GM12878 (cell line): ENCODE measurements at regions not wholly inside any gene's neighbourhood (a gene's known extent, or its start where the extent isn't known, plus 50 kb on each side); places are given as distances from the start of the nearest gene placed in this dataset. TPM values are rescaled to one million over a fixed set of nuclear protein-coding genes. Genes with fewer than 3 reads are reported as not detected.

Experiments used
- ATAC-seq: fragments of 200-7000 bp; cut with Tn5 transposase; 3 replicates; pipeline ENCODE4 v1.9.1; 2020; ENCODE audit warnings: mild to moderate bottlenecking, moderate library complexity
- BruUV-seq: library from RNA; stranded (reverse); fragments of 400-500 nt; replicated peaks from 2 replicates; lab custom pipeline; 2021; lab: Mats Ljungman, UMichigan
- CTCF ChIA-PET: fragments of 300-600 bp; sonication (Branson Sonifier 250); formaldehyde crosslinking; extraction: SDS; loops from one replicate; lab custom pipeline; 2021; ENCODE audit warnings: inconsistent platforms; lab: Yijun Ruan, JAX
- POLR2A ChIA-PET: fragments of 350-600 bp; formaldehyde crosslinking; extraction: SDS; loops from one replicate; lab custom pipeline; 2021; ENCODE audit warnings: inconsistent platforms; lab: Charles Lee
- RAD21 ChIA-PET: fragments of 300-600 bp; sonication (Branson Sonifier 250); formaldehyde crosslinking; loops from one replicate; lab custom pipeline; 2023; ENCODE audit warnings: antibody characterized with exemption; ENCODE audit not compliant: unreplicated experiment; lab: Charles Lee
- SMC1A ChIA-PET: fragments of 300-600 bp; sonication (Branson Sonifier 250); formaldehyde crosslinking; loops from one replicate; lab custom pipeline; 2023; ENCODE audit not compliant: unreplicated experiment, uncharacterized antibody; lab: Charles Lee
- DNase-seq: peaks from one replicate; pipeline ENCODE4 v3.0.0-alpha.2; 2011; ENCODE audit warnings: low read depth, low spot score
- FAIRE-seq: peaks from 3 replicates; lab custom pipeline; 2011; peaks lifted over from hg19 to GRCh38; lab: Jason Lieb, UNC
- H2AFZ ChIP-seq: 2 replicates; pipeline ENCODE4 v1.6.0; 2011; ENCODE audit warnings: low read depth, low read length, control low read depth; ENCODE audit not compliant: control insufficient read depth
- H3K27ac ChIP-seq: 2 replicates; pipeline ENCODE4 v1.5.1; 2011; ENCODE audit warnings: control low read depth; ENCODE audit not compliant: control insufficient read depth, insufficient read depth
- H3K27me3 ChIP-seq, 2 experiments: replicated peaks in 1 of 2; 2 replicates each; pipeline versions ENCODE4 v1.6.0 to v1.6.1; 2011; ENCODE audit warnings: low read length in 1 of 2; ENCODE audit not compliant: control insufficient read depth in 2 of 2, insufficient read depth in 2 of 2
- H3K36me3 ChIP-seq, 2 experiments: 2 replicates each; pipeline ENCODE4 v1.5.1; 2011; ENCODE audit warnings: low read length in 1 of 2; ENCODE audit not compliant: control insufficient read depth in 2 of 2, insufficient read depth in 2 of 2
- H3K4me1 ChIP-seq: 2 replicates; pipeline ENCODE4 v1.6.1; 2011; ENCODE audit warnings: mild to moderate bottlenecking, low read length, moderate library complexity, mixed read lengths; ENCODE audit not compliant: control insufficient read depth, insufficient read depth
- H3K4me2 ChIP-seq: 2 replicates; pipeline ENCODE4 v1.6.0; 2011; ENCODE audit warnings: control low read depth; ENCODE audit not compliant: control insufficient read depth, insufficient read depth
- H3K4me3 ChIP-seq: fragments of 200-600 bp; sonication (generic); 2 replicates; pipeline ENCODE4 v1.5.1; 2016
- H3K79me2 ChIP-seq: 2 replicates; pipeline ENCODE4 v1.6.0; 2011; ENCODE audit warnings: low read length; ENCODE audit not compliant: control insufficient read depth, insufficient read depth
- H3K9ac ChIP-seq: 2 replicates; pipeline ENCODE4 v1.8.0; 2011; ENCODE audit warnings: low read length, control low read depth, mixed read lengths; ENCODE audit not compliant: control insufficient read depth, insufficient read depth
- H3K9me3 ChIP-seq: replicated peaks from 3 replicates; pipeline ENCODE4 v1.5.1; 2011; ENCODE audit warnings: mild to moderate bottlenecking, low read length; ENCODE audit not compliant: control insufficient read depth, insufficient read depth
- H4K20me1 ChIP-seq: 2 replicates; pipeline ENCODE4 v1.6.0; 2011; ENCODE audit not compliant: control insufficient read depth, insufficient read depth
- IRF4 ChIP-seq: IDR thresholded peaks from 2 replicates; pipeline ENCODE4 v1.6.1; 2011; ENCODE audit warnings: low read depth, low read length
- MTA2 ChIP-seq: fragments of 450-650 bp; IDR thresholded peaks from 2 replicates; pipeline ENCODE4 v1.6.1; 2016; ENCODE audit warnings: low read depth, mild to moderate bottlenecking, moderate library complexity
- MYB ChIP-seq: fragments of 150-350 bp; IDR thresholded peaks from 2 replicates; pipeline ENCODE4 v1.6.1; 2014; ENCODE audit warnings: mild to moderate bottlenecking, low read depth, low read length, borderline replicate concordance
- YBX1 ChIP-seq: fragments of 450-650 bp; IDR thresholded peaks from 2 replicates; pipeline ENCODE4 v1.6.1; 2016; ENCODE audit warnings: antibody characterized with exemption
- WGBS: methylation state at CpG from one replicate; pipeline ENCODE4 v1.1.6; 2016; ENCODE audit warnings: low lambda C conversion rate; ENCODE audit not compliant: insufficient replicate concordance, insufficient coverage; ENCODE audit errors: missing lambda C conversion rate; 5-methylcytosine and 5-hydroxymethylcytosine counted together
- in situ Hi-C: fragments of 300-500 bp; cut with MboI; formaldehyde crosslinking; loops from 9 replicates; pipeline ENCODE4 v1.14.3; 2018; ENCODE audit warnings: mixed read lengths
- intact Hi-C: fragments of 100-400 bp; cut with micrococcal nuclease; formaldehyde crosslinking; loops from one replicate; pipeline ENCODE4 v1.14.2; 2022; ENCODE audit not compliant: unreplicated experiment
- small RNA-seq: library from RNA; depleted of rRNA; stranded (forward); fragments of <200 nt; gene quantifications from one replicate; pipeline ENCODE3, GENCODE V24; 2014

DNA sequence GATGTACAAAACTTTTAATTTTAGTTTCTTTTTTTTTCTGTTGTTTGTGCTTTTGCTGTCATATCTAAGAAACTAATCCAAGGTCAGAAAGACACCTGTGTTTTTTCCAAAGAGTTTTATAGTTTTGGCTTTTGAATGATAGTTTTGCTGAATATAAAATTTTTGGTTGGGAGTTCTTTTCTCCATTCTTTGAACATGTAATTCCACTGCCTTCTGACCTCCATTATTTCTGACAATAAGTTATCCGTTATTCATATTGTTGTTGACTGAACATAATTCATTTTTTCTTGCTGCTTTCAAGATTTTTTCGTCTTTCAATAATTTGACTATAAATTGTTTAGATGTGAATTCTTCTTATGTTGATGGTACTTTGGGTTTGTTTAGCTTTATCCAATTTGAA lies 82.2 kb upstream of the SLC24A2 start (continued):
- TF ChIP-seq MYB (no peak), YBX1 (no peak)

DNA sequence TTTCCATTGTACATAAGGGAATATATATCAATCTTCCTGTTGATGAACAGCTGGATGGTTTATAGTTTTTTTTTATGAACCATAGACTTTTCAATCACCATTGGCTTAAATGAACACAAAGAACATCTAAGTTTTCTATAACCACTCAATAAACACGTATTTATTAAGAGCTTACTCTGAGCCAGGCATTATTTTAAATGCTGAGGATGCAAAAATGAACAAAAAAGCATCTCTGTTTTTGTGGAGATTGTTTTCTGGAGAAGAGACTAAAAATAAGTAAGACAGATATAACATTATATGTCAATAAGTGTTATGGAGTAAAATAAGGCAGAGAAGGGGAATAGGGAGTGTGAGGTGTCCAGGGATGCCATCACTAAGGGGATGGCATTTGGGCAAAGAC lies 52.1 kb upstream of the SLC24A2 start:
- BruUV-seq, result no TSS peak
- WGBS, result 0% methylated on average over 1 of the region's 1 CpG
- Histone ChIP-seq H3K4me2 (no peak overlapping the region), H4K20me1 (no peaks in the 10 kb centered on the region), H3K9ac (no peak overlapping the region), H3K27ac (no peak overlapping the region), H3K4me3 (no peak overlapping the region), H3K9me3 (no peaks in the 10 kb centered on the region), H3K27me3 (no peaks in the 10 kb centered on the region), H3K36me3 (no peaks in the 10 kb centered on the region), H2AFZ (no peak overlapping the region), H3K79me2 (no peaks in the 10 kb centered on the region), H3K4me1 (no peaks in the 10 kb centered on the region)
- CTCF ChIA-PET, result no interaction called here
- RAD21 ChIA-PET, result no interaction called here
- intact Hi-C loops, result no loop called here
- ATAC-seq (no peak), DNase-seq (no peak), FAIRE-seq (no peak)
- no peak for TF ChIP-seq IRF4
- no peak for TF ChIP-seq YBX1
- no peak for TF ChIP-seq MTA2
- in situ Hi-C loops, result no loop called here
- POLR2A ChIA-PET, result no interaction called here
- SMC1A ChIA-PET, result no interaction called here

Small RNAs in the stretch of these regions (small RNA-seq; reads per million reads assigned to genes)
- gene AL158077.1, result not detected
